Brain microvascular endothelial cell (primary cell): ENCODE measurements at regions not wholly inside any gene's neighbourhood (a gene's known extent, or its start where the extent isn't known, plus 50 kb on each side); places are given as distances from the start of the nearest gene placed in this dataset.
"Not testable (repeated sequence)": the region's sequence is repeated elsewhere in the genome, so short reads cannot be mapped to it uniquely, and the experiment has no call there.

Source experiments
- DNase-seq: peaks from one replicate; pipeline ENCODE4 v3.0.0-alpha.2; 2020
- H3K27ac ChIP-seq: fragments of 250-450 bp; sonication (Bioruptor Pico); 2 replicates; pipeline ENCODE4 v1.5.1; 2020; ENCODE audit warnings: mild to moderate bottlenecking, moderate library complexity
- H3K27me3 ChIP-seq: fragments of 250-450 bp; sonication (Bioruptor Pico); replicated peaks from 2 replicates; pipeline ENCODE4 v1.5.1; 2020; ENCODE audit warnings: mild to moderate bottlenecking
- H3K36me3 ChIP-seq: fragments of 250-450 bp; sonication (Bioruptor Pico); replicated peaks from 2 replicates; pipeline ENCODE4 v1.5.1; 2020; ENCODE audit warnings: mild to moderate bottlenecking
- H3K4me3 ChIP-seq: 2 replicates; pipeline ENCODE4 v1.5.1; 2011; ENCODE audit warnings: low read depth, mild to moderate bottlenecking, control low read depth, low read length, moderate library complexity
- CTCF ChIP-seq: IDR thresholded peaks from 2 replicates; pipeline ENCODE4 v1.5.1; 2011; ENCODE audit warnings: low read depth, mild to moderate bottlenecking, moderate library complexity, low read length, control low read depth, inconsistent platforms; ENCODE audit errors: missing control alignments
- in situ Hi-C: cut with HindIII; loops from 2 replicates; pipeline ENCODE4 v1.10.0; 2017; ENCODE audit warnings: low sequenced_read_pairs, low pct_ligation_motif_present

- Histone ChIP-seq H3K36me3 (no peaks in the 10 kb centered on the region), H3K27me3 (no peaks in the 10 kb centered on the region), H3K27ac (no peak overlapping the region), H3K4me3 (no peak overlapping the region)
- in situ Hi-C loops = no loop called here
- no peak for TF ChIP-seq CTCF
- DNase-seq = no peak
Observed at GRCh38 chr10:108039821-108040584, 875.5 kb upstream of the SORCS1 start.

GRCh38 chr10:108037061-108037460 is 872.6 kb upstream of the SORCS1 start:
- H3K27me3 ChIP-seq = no peaks in the 10 kb centered on the region
- in situ Hi-C loops = no loop called here
- TF ChIP-seq CTCF = no peak
- no peak overlapping the region for H3K27ac ChIP-seq
- no peak for DNase-seq
- no peak overlapping the region for H3K4me3 ChIP-seq
- no peaks in the 10 kb centered on the region for H3K36me3 ChIP-seq

GRCh38 chr10:108036265-108036664 is 871.8 kb upstream of the SORCS1 start:
- no peaks in the 10 kb centered on the region for H3K27me3 ChIP-seq
- no peak for DNase-seq
- no peak overlapping the region for H3K4me3 ChIP-seq
- TF ChIP-seq CTCF = no peak
- no peak overlapping the region for H3K27ac ChIP-seq
- H3K36me3 ChIP-seq = no peaks in the 10 kb centered on the region
- in situ Hi-C loops = no loop called here

GRCh38 chr10:108034829-108035228 is 870.3 kb upstream of the SORCS1 start:
- TF ChIP-seq CTCF = no peak
- DNase-seq = no peak
- Histone ChIP-seq H3K4me3 (no peak overlapping the region), H3K27me3 (no peaks in the 10 kb centered on the region), H3K27ac (no peak overlapping the region), H3K36me3 (no peaks in the 10 kb centered on the region)
- in situ Hi-C loops = no loop called here

- H3K36me3 ChIP-seq, DNase-seq, in situ Hi-C loops, H3K4me3 ChIP-seq, H3K27me3 ChIP-seq, H3K27ac ChIP-seq: not testable (repeated sequence)
Observed at GRCh38 chr10:108033518-108033917, 869.0 kb upstream of the SORCS1 start.

- in situ Hi-C loops = no loop called here
- no peak for DNase-seq
- no peaks in the 10 kb centered on the region for H3K36me3 ChIP-seq
- H3K27me3 ChIP-seq = no peaks in the 10 kb centered on the region
- H3K4me3 ChIP-seq = no peak overlapping the region
- no peak for TF ChIP-seq CTCF
- no peak overlapping the region for H3K27ac ChIP-seq
Observed at GRCh38 chr10:108031505-108031904, 867.0 kb upstream of the SORCS1 start.
